Gastroesophageal sphincter (tissue), 4 donors: ENCODE measurements at regions not wholly inside any gene's neighbourhood (a gene's known extent, or its start where the extent isn't known, plus 50 kb on each side); places are given as distances from the start of the nearest gene placed in this dataset.

Experiments
- ATAC-seq: fragments of 150-250 bp; one replicate; pipeline ENCODE4 v1.9.1; 2016; ENCODE audit warnings: mild to moderate bottlenecking, moderate library complexity
- H3K27ac ChIP-seq, 4 donors: fragments of 200-600 bp; sonication (generic) in 3 of 4; 1 replicate in 3 of 4; 2 replicates in 1 of 4; pipeline ENCODE4 v1.5.1; 2016 to 2019
- H3K27me3 ChIP-seq: fragments of 200-600 bp; sonication (generic); one replicate; pipeline ENCODE4 v1.5.1; 2019
- H3K36me3 ChIP-seq, 2 donors: fragments of 200-600 bp; sonication (generic); one replicate each; pipeline ENCODE4 v1.5.1; 2019; ENCODE audit warnings: control low read depth in 1 of 2
- H3K4me1 ChIP-seq, 3 donors: fragments of 200-600 bp; sonication (generic); 1 replicate in 2 of 3; 2 replicates in 1 of 3; pipeline ENCODE4 v1.5.1; 2016 to 2019; ENCODE audit warnings: control low read depth in 2 of 3
- H3K4me3 ChIP-seq, 2 donors: fragments of 200-600 bp; sonication (generic); one replicate each; pipeline ENCODE4 v1.5.1; 2019; ENCODE audit warnings: mild to moderate bottlenecking in 1 of 2, moderate library complexity in 1 of 2
- H3K9me3 ChIP-seq, 3 donors: fragments of 200-600 bp; sonication (generic); one replicate each; pipeline ENCODE4 v1.5.1; 2017 to 2019; ENCODE audit warnings: control low read depth in 2 of 3
- EP300 ChIP-seq: sonication (generic); formaldehyde crosslinking; IDR thresholded peaks from one replicate; pipeline ENCODE4 v1.6.1; 2017; ENCODE audit warnings: antibody characterized with exemption, mild to moderate bottlenecking
- POLR2A ChIP-seq, 2 donors: fragments of 450-650 bp; IDR thresholded peaks; one replicate each; pipeline ENCODE4 v1.6.1; 2017; ENCODE audit warnings: antibody characterized with exemption in 2 of 2, mild to moderate bottlenecking in 2 of 2, moderate library complexity in 1 of 2
- POLR2AphosphoS5 ChIP-seq: sonication (generic); formaldehyde crosslinking; IDR thresholded peaks from one replicate; pipeline ENCODE4 v1.6.1; 2017; ENCODE audit warnings: antibody characterized with exemption
- WGBS, 2 donors: methylation state at CpG; one replicate each; pipeline ENCODE4 v1.1.5; 2018; ENCODE audit warnings: low coverage in 1 of 2; 5-methylcytosine and 5-hydroxymethylcytosine counted together
- TF ChIP-seq, protein P1 (sequence below), 4 experiments: fragments of 200-600 bp in 2 of 4; fragments of 450-650 bp in 2 of 4; sonication (generic) in 1 of 4; IDR thresholded peaks; one replicate each; pipeline ENCODE4 v1.5.1; 2017 to 2019; ENCODE audit warnings: antibody characterized with exemption in 4 of 4, mild to moderate bottlenecking in 2 of 4, moderate library complexity in 2 of 4

DNA sequence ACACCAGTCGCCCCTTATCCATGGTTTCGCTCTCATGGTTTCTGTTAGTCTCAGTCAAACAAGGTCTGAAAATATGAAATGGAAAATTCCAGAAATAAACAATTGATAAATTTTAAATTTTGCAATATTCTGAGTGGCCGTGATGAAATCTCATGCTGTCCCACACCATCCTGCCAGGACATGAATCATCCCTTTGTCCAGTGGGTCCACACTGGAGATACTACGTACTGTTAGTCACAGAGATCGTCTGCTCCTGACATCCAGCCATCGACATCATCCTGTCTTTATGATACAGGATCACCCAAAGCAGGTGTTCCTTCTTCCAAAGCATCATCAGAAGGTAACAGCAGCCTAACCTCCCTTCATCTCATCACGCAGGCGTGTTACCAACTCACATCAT lies 76.5 kb upstream of the MSX1 start:
- H3K36me3 ChIP-seq, result no peaks in the 10 kb centered on the region
- TF ChIP-seq EP300 (no peak), POLR2A (IDR thresholded peaks at IDR 0.05) (no peak), POLR2AphosphoS5 (no peak)
- TF ChIP-seq, protein P1, sequence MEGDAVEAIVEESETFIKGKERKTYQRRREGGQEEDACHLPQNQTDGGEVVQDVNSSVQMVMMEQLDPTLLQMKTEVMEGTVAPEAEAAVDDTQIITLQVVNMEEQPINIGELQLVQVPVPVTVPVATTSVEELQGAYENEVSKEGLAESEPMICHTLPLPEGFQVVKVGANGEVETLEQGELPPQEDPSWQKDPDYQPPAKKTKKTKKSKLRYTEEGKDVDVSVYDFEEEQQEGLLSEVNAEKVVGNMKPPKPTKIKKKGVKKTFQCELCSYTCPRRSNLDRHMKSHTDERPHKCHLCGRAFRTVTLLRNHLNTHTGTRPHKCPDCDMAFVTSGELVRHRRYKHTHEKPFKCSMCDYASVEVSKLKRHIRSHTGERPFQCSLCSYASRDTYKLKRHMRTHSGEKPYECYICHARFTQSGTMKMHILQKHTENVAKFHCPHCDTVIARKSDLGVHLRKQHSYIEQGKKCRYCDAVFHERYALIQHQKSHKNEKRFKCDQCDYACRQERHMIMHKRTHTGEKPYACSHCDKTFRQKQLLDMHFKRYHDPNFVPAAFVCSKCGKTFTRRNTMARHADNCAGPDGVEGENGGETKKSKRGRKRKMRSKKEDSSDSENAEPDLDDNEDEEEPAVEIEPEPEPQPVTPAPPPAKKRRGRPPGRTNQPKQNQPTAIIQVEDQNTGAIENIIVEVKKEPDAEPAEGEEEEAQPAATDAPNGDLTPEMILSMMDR (IDR thresholded peaks at IDR 0.05), result no peak
- no peaks in the 10 kb centered on the region for H3K27me3 ChIP-seq
- H3K9me3 ChIP-seq, result peaks cover 0 to 3% (median 0%) of the 10 kb centered on the region in 3 donors
- no peak overlapping the region for H3K27ac ChIP-seq
- peak; percentile 68 for ATAC-seq
- WGBS, 2 donors, result 79 to 87% methylated on average over 8 of the region's 8 CpGs
- H3K4me1 ChIP-seq, result no peaks in the 10 kb centered on the region
- no peak overlapping the region for H3K4me3 ChIP-seq

DNA sequence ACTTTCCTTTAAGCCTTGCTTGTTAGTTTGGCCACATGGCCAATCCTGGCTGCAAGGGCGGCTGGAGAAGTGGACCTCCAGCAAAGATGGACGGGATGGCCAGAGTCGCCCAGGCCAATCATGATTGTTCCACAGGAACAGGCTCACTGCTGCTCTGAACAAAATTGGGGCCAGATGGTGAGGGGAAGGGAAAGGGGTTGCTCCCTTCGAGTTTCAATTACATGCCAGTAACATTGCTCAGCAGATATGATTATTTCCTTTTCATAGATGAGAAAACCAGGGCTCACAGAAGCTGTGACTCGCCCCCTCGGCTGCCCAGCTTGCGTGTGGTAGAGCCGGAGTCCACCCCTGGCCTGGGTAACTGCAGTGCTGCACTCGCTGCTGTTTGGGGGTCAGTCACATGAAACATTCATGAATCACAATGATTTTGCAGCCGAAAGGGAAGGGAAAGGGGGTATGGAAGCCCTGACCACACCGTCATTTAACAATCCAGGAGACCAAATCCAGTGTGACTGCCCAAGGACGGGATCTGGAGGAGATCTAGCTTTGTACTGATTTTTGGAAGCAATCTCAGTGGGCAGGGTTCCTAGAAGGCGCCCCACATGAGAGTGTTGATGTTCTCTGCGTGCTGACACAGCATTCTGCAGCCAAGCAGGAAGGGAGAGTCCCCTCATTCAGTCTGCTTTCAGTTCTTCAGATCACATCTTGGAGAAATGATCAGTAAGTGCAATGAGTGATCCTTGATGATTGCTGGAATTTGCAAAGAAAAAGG lies 77.3 kb upstream of the MSX1 start:
- H3K4me3 ChIP-seq, result no peak overlapping the region
- no peaks in the 10 kb centered on the region for H3K4me1 ChIP-seq
- H3K27me3 ChIP-seq, result no peaks in the 10 kb centered on the region
- H3K27ac ChIP-seq, result no peak overlapping the region
- TF ChIP-seq EP300 (no peak), POLR2A (IDR thresholded peaks at IDR 0.05) (no peak), POLR2AphosphoS5 (no peak)
- TF ChIP-seq, protein P1 (IDR thresholded peaks at IDR 0.05), result no peak
- ATAC-seq, result no peak
- H3K36me3 ChIP-seq, result no peaks in the 10 kb centered on the region
- 26 to 29% methylated on average over 1 to 9 of the region's 14 CpGs for WGBS, 2 donors
- peaks cover 0 to 9% (median 0%) of the 10 kb centered on the region in 3 donors for H3K9me3 ChIP-seq

DNA sequence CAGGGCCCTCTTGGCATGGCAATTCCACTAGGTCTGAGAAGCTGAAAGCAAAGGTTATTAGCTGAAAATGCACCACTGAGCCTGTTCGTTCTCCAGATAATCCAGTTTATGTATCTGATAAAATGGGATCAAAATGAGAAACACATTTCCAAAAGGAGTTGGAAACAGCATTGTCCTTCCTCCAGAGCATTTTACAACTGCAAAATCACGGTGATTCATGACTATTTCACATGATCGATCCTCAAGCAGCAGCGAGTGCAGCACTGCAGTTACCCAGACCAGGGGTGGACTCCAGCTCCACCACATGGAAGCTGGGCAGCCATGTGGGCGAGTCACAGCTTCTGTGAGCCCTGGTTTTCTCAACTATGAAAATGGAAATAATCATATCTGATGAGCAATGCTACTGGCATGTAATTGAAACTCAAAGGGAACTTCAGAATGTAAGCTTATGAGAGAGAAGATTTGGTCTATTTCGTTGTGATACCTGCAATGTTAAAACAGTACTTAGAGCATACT lies 78.7 kb upstream of the MSX1 start:
- TF ChIP-seq POLR2A (IDR thresholded peaks at IDR 0.05), result no peak
- TF ChIP-seq EP300, result no peak
- TF ChIP-seq, protein P1 (IDR thresholded peaks at IDR 0.05), result no peak
- TF ChIP-seq POLR2AphosphoS5, result no peak
- H3K4me3 ChIP-seq, result no peak overlapping the region
- no peaks in the 10 kb centered on the region for H3K36me3 ChIP-seq
- no peak overlapping the region for H3K27ac ChIP-seq
- H3K4me1 ChIP-seq, result no peaks in the 10 kb centered on the region
- ATAC-seq, result no peak
- H3K9me3 ChIP-seq, result peaks cover 0 to 9% (median 0%) of the 10 kb centered on the region in 3 donors
- WGBS, 2 donors, result 63 to 83% methylated on average over 4 to 6 of the region's 6 CpGs
- H3K27me3 ChIP-seq, result no peaks in the 10 kb centered on the region

DNA sequence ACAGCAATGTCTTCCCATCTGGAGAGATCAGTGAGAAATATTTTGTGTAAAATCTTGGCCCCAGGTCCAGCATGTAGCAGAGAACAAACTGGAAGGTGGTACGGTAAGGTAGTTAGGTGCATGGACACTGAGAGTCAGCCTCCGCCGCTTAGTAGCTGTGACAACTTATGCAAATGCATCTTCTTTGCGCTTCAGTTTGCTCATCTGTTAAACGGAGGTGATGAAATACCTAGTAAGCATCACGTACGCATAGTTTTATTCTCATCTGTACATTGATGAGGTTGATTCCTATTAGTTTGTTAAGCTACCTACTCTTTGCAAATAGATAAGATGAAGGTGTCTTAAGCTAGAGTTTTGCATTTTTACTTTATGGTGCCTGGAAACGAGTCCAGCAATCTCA lies 80.0 kb upstream of the MSX1 start:
- H3K4me1 ChIP-seq, result no peaks in the 10 kb centered on the region
- peaks cover 0 to 9% (median 0%) of the 10 kb centered on the region in 3 donors for H3K9me3 ChIP-seq
- H3K27me3 ChIP-seq, result no peaks in the 10 kb centered on the region
- H3K27ac ChIP-seq, result no peak overlapping the region
- WGBS, 2 donors, result 79 to 87% methylated on average over 7 to 8 of the region's 8 CpGs
- TF ChIP-seq EP300 (no peak), POLR2AphosphoS5 (no peak), POLR2A (IDR thresholded peaks at IDR 0.05) (no peak)
- TF ChIP-seq, protein P1 (IDR thresholded peaks at IDR 0.05), result no peak
- no peak overlapping the region for H3K4me3 ChIP-seq
- H3K36me3 ChIP-seq, result no peaks in the 10 kb centered on the region
- ATAC-seq, result no peak

DNA sequence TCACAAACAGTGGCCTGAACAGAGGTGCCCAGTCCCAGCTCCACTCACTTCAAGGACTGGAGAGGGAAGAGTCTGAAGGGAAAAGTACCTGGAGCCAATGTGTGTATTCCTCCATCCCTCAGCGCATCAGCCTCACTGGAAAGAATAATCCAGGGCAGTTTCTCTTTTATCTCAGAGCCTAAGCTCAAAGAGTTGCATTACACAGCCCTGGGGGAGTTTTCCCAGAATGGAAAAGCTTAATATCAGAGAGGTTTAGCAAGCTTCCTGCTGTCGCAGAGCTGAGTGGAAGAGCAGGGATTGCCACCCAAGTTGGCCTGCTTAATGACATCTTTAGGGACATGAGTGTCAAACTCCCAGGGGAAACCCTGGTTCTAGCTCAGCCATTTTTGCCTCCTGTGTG lies 80.4 kb upstream of the MSX1 start:
- H3K4me3 ChIP-seq, result no peak overlapping the region
- no peak for ATAC-seq
- H3K9me3 ChIP-seq, result peaks cover 0 to 9% (median 0%) of the 10 kb centered on the region in 3 donors
- no peak overlapping the region for H3K27ac ChIP-seq
- 100% methylated on average over 2 of the region's 2 CpGs; no CpG with 5 or more reads in 1 of the 2 donors for WGBS, 2 donors
- H3K27me3 ChIP-seq, result no peaks in the 10 kb centered on the region
- H3K4me1 ChIP-seq, result no peaks in the 10 kb centered on the region
- no peaks in the 10 kb centered on the region for H3K36me3 ChIP-seq
- TF ChIP-seq EP300, result no peak
- TF ChIP-seq POLR2AphosphoS5, result no peak
- TF ChIP-seq, protein P1 (IDR thresholded peaks at IDR 0.05), result no peak
- TF ChIP-seq POLR2A (IDR thresholded peaks at IDR 0.05), result no peak
